ENCODE measurements at regions not wholly inside any gene's neighbourhood (a gene's known extent, or its start where the extent isn't known, plus 50 kb on each side); places are given as distances from the start of the nearest gene placed in this dataset.

- Histone ChIP-seq H3K4me2 (no peak overlapping the region), H4K20me1 (replicated peaks; ENCODE audit: insufficient read depth) (no peaks in the 10 kb centered on the region), H2AFZ (no peak overlapping the region), H3K27me3 (ENCODE audit: insufficient read depth) (no peaks in the 10 kb centered on the region), H3K27ac (ENCODE audit: low read depth) (no peak overlapping the region), H3K79me2 (replicated peaks; ENCODE audit: insufficient read depth) (no peaks in the 10 kb centered on the region), H3F3A (replicated peaks; ENCODE audit: low read depth) (no peaks in the 10 kb centered on the region), H3K4me1 (ENCODE audit: insufficient read depth) (no peaks in the 10 kb centered on the region), H3K9me2 (ENCODE audit: insufficient read depth) (no peaks in the 10 kb centered on the region), H3K36me3 (ENCODE audit: insufficient read depth) (no peaks in the 10 kb centered on the region), H3K4me3 (no peak overlapping the region)
- no peak overlapping the region for H3K27ac Mint-ChIP-seq
- H3K9me3 Mint-ChIP-seq, result peaks cover 4% of the 10 kb centered on the region; the same call in 1 of the 3 replicates
- H3K4me3 Mint-ChIP-seq, result no peak overlapping the region
- DNase-seq (ENCODE audit: low spot score) (no peak), ATAC-seq (no peak)
- no peaks in the 10 kb centered on the region for H3K4me1 Mint-ChIP-seq
- no peaks in the 10 kb centered on the region; the same call in 2 of the 3 replicates for H3K36me3 Mint-ChIP-seq (ENCODE audit: low read depth)
- H3K27me3 Mint-ChIP-seq (ENCODE audit: insufficient read depth, low read depth, poor library complexity), result no peaks in the 10 kb centered on the region
- TF ChIP-seq, protein P1, sequence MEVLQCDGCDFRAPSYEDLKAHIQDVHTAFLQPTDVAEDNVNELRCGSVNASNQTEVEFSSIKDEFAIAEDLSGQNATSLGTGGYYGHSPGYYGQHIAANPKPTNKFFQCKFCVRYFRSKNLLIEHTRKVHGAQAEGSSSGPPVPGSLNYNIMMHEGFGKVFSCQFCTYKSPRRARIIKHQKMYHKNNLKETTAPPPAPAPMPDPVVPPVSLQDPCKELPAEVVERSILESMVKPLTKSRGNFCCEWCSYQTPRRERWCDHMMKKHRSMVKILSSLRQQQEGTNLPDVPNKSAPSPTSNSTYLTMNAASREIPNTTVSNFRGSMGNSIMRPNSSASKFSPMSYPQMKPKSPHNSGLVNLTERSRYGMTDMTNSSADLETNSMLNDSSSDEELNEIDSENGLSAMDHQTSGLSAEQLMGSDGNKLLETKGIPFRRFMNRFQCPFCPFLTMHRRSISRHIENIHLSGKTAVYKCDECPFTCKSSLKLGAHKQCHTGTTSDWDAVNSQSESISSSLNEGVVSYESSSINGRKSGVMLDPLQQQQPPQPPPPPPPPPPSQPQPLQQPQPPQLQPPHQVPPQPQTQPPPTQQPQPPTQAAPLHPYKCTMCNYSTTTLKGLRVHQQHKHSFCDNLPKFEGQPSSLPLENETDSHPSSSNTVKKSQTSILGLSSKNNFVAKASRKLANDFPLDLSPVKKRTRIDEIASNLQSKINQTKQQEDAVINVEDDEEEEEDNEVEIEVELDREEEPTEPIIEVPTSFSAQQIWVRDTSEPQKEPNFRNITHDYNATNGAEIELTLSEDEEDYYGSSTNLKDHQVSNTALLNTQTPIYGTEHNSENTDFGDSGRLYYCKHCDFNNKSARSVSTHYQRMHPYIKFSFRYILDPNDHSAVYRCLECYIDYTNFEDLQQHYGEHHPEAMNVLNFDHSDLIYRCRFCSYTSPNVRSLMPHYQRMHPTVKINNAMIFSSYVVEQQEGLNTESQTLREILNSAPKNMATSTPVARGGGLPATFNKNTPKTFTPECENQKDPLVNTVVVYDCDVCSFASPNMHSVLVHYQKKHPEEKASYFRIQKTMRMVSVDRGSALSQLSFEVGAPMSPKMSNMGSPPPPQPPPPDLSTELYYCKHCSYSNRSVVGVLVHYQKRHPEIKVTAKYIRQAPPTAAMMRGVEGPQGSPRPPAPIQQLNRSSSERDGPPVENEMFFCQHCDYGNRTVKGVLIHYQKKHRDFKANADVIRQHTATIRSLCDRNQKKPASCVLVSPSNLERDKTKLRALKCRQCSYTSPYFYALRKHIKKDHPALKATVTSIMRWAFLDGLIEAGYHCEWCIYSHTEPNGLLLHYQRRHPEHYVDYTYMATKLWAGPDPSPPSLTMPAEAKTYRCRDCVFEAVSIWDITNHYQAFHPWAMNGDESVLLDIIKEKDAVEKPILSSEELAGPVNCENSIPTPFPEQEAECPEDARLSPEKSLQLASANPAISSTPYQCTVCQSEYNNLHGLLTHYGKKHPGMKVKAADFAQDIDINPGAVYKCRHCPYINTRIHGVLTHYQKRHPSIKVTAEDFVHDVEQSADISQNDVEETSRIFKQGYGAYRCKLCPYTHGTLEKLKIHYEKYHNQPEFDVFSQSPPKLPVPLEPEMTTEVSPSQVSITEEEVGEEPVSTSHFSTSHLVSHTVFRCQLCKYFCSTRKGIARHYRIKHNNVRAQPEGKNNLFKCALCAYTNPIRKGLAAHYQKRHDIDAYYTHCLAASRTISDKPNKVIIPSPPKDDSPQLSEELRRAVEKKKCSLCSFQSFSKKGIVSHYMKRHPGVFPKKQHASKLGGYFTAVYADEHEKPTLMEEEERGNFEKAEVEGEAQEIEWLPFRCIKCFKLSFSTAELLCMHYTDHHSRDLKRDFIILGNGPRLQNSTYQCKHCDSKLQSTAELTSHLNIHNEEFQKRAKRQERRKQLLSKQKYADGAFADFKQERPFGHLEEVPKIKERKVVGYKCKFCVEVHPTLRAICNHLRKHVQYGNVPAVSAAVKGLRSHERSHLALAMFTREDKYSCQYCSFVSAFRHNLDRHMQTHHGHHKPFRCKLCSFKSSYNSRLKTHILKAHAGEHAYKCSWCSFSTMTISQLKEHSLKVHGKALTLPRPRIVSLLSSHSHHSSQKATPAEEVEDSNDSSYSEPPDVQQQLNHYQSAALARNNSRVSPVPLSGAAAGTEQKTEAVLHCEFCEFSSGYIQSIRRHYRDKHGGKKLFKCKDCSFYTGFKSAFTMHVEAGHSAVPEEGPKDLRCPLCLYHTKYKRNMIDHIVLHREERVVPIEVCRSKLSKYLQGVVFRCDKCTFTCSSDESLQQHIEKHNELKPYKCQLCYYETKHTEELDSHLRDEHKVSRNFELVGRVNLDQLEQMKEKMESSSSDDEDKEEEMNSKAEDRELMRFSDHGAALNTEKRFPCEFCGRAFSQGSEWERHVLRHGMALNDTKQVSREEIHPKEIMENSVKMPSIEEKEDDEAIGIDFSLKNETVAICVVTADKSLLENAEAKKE (CRISPR knock-in tag; IDR thresholded peaks at IDR 0.05), result no peak
- no peak for TF ChIP-seq JUNB (IDR thresholded peaks at IDR 0.05; ENCODE audit: unreplicated experiment)
- no peak for TF ChIP-seq REST (IDR thresholded peaks at IDR 0.05; ENCODE audit: unreplicated experiment)
- no peak for TF ChIP-seq POLR2AphosphoS5 (IDR thresholded peaks at IDR 0.05; ENCODE audit: low read depth)
- no peak for TF ChIP-seq EZH2 (IDR thresholded peaks at IDR 0.05; ENCODE audit: low read depth, unreplicated experiment)
- TF ChIP-seq STAT1 (IDR thresholded peaks at IDR 0.05; ENCODE audit: unreplicated experiment), result no peak
- TF ChIP-seq ZNF331 (CRISPR knock-in tag; IDR thresholded peaks at IDR 0.05; ENCODE audit: low read depth), result no peak
- no peak for TF ChIP-seq ZNF114 (CRISPR knock-in tag; IDR thresholded peaks at IDR 0.05)
- TF ChIP-seq CREB1 (CRISPR knock-in tag; IDR thresholded peaks at IDR 0.05; ENCODE audit: low read depth), result no peak
- no peak for TF ChIP-seq EZH2phosphoT487 (IDR thresholded peaks at IDR 0.05; ENCODE audit: unreplicated experiment)
- TF ChIP-seq, protein P2, sequence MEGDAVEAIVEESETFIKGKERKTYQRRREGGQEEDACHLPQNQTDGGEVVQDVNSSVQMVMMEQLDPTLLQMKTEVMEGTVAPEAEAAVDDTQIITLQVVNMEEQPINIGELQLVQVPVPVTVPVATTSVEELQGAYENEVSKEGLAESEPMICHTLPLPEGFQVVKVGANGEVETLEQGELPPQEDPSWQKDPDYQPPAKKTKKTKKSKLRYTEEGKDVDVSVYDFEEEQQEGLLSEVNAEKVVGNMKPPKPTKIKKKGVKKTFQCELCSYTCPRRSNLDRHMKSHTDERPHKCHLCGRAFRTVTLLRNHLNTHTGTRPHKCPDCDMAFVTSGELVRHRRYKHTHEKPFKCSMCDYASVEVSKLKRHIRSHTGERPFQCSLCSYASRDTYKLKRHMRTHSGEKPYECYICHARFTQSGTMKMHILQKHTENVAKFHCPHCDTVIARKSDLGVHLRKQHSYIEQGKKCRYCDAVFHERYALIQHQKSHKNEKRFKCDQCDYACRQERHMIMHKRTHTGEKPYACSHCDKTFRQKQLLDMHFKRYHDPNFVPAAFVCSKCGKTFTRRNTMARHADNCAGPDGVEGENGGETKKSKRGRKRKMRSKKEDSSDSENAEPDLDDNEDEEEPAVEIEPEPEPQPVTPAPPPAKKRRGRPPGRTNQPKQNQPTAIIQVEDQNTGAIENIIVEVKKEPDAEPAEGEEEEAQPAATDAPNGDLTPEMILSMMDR (conservative IDR thresholded peaks at IDR 0.05; ENCODE audit: low read depth in 2 of 2), result no peak
- TF ChIP-seq ETS1 (IDR thresholded peaks at IDR 0.05), result no peak
- no peak for TF ChIP-seq NANOG (IDR thresholded peaks at IDR 0.05; ENCODE audit: borderline replicate concordance)
Measured at GRCh38 chr13:66009241-66009640, 1220.9 kb downstream of the PCDH9 start.

Measured in GM23338 (cell line).